ENCODE measurements at regions not wholly inside any gene's neighbourhood (a gene's known extent, or its start where the extent isn't known, plus 50 kb on each side); places are given as distances from the start of the nearest gene placed in this dataset.
"Not testable (repeated sequence)": the region's sequence is repeated elsewhere in the genome, so short reads cannot be mapped to it uniquely, and the experiment has no call there.

DNA sequence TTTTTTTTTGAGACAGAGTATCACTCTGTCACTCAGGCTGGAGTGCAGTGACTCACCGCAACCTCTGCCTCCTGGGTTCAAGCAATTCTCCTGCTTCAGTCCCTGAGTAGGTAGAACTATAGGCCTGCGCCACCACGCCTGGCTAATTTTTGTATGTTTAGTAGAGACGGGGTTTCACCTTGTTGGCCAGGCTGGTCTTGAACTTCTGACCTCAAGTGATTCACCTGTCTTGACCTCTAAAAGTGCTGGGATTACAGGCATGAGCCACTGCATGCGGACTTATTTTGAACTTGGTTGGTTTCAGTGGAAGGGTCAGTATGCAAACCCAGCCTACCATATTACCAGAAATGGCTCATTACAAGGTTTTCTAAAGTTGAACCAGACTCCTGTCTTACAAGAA, 61.6 kb upstream of the GBA3 start:
- H3K27ac ChIP-seq (ENCODE audit: low read depth, low read length, poor library complexity, severe bottlenecking); H3K9ac ChIP-seq (ENCODE audit: low read length); H3K9me2 ChIP-seq (ENCODE audit: low read depth, low read length); H2AFZ ChIP-seq (ENCODE audit: low read length); H3K27me3 ChIP-seq (ENCODE audit: insufficient read depth, low read length); H3K4me1 ChIP-seq (ENCODE audit: insufficient read depth, low read length, severe bottlenecking); H3F3A ChIP-seq (ENCODE audit: insufficient read depth, low read length); H3K79me2 ChIP-seq (ENCODE audit: insufficient read depth, low read length); H3K9me3 ChIP-seq (ENCODE audit: low read length); H3K36me3 ChIP-seq (ENCODE audit: insufficient read depth, low read length); H3K4me2 ChIP-seq (ENCODE audit: low read length); H4K20me1 ChIP-seq (ENCODE audit: insufficient read depth, low read length); H3K4me3 ChIP-seq (ENCODE audit: low read depth, low read length, poor library complexity, severe bottlenecking): not testable (repeated sequence)

DNA sequence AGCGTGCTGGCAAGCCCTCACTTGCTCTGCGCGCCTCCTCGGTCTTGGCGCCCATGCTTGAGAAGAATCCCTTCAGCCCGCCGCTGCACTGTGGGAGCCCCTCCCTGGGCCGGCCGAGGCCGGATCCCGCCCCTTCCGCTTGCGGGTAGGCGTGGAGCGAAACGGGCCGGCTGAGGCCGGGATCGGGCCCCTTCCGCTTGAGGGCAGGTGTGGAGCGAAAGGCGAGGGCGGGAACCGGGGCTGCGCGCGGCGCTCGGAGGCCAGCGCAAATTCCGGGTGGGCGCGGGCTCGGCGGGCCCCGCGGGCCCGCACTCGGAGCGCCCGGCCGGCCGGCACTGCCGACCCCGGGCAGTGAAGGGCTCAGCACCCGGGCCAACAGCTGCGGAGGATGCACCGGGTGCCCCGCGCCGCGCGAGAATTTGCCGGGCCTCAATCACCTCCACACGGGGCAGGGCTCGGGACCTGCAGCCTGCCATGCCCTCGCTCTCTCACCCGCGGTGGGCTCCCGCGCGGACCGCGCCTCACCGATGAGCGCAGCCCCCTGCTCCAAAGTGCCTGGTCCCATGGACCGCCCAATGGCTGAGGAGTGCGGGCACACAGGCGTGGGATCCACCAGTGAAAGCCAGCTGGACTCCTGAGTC, 58.1 kb upstream of the GBA3 start:
- Histone ChIP-seq H3K4me3 (ENCODE audit: low read depth, low read length, poor library complexity, severe bottlenecking) (no peak overlapping the region), H3K9ac (ENCODE audit: low read length) (no peak overlapping the region), H3K27me3 (ENCODE audit: insufficient read depth, low read length) (no peaks in the 10 kb centered on the region), H3K9me2 (ENCODE audit: low read depth, low read length) (no peaks in the 10 kb centered on the region), H3K79me2 (ENCODE audit: insufficient read depth, low read length) (no peaks in the 10 kb centered on the region), H3K27ac (ENCODE audit: low read depth, low read length, poor library complexity, severe bottlenecking) (no peak overlapping the region), H3F3A (ENCODE audit: insufficient read depth, low read length) (no peaks in the 10 kb centered on the region), H3K4me2 (ENCODE audit: low read length) (no peak overlapping the region), H3K9me3 (ENCODE audit: low read length) (no peaks in the 10 kb centered on the region), H3K4me1 (ENCODE audit: insufficient read depth, low read length, severe bottlenecking) (no peaks in the 10 kb centered on the region), H3K36me3 (ENCODE audit: insufficient read depth, low read length) (no peaks in the 10 kb centered on the region), H2AFZ (ENCODE audit: low read length) (no peak overlapping the region), H4K20me1 (ENCODE audit: insufficient read depth, low read length) (no peaks in the 10 kb centered on the region)
- no peak for TF ChIP-seq EZH2 (IDR thresholded peaks at IDR 0.05; ENCODE audit: borderline replicate concordance, low read length)
- TF ChIP-seq, protein P1, sequence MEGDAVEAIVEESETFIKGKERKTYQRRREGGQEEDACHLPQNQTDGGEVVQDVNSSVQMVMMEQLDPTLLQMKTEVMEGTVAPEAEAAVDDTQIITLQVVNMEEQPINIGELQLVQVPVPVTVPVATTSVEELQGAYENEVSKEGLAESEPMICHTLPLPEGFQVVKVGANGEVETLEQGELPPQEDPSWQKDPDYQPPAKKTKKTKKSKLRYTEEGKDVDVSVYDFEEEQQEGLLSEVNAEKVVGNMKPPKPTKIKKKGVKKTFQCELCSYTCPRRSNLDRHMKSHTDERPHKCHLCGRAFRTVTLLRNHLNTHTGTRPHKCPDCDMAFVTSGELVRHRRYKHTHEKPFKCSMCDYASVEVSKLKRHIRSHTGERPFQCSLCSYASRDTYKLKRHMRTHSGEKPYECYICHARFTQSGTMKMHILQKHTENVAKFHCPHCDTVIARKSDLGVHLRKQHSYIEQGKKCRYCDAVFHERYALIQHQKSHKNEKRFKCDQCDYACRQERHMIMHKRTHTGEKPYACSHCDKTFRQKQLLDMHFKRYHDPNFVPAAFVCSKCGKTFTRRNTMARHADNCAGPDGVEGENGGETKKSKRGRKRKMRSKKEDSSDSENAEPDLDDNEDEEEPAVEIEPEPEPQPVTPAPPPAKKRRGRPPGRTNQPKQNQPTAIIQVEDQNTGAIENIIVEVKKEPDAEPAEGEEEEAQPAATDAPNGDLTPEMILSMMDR (IDR thresholded peaks at IDR 0.05; ENCODE audit: low read length): no peak

DNA sequence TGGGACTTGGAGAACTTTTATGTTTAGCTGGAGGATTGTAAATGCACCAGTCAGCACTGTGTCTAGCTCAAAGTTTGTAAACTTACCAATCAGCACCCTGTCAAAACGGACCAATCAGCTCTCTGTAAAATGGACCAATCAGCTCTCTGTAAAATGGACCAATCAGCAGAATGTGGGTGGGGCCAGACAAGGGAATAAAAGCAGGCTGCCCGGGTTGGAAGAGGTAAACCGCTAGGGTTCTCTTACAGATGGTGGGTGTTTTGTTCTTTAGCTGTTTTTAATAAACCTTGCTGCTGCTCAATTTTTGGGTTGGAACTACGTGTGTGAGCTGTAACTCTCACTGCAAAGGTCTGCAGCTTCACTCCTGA, 57.6 kb upstream of the GBA3 start:
- not testable (repeated sequence) for H3F3A ChIP-seq (ENCODE audit: insufficient read depth, low read length); H3K9me2 ChIP-seq (ENCODE audit: low read depth, low read length); H3K27ac ChIP-seq (ENCODE audit: low read depth, low read length, poor library complexity, severe bottlenecking); H3K4me3 ChIP-seq (ENCODE audit: low read depth, low read length, poor library complexity, severe bottlenecking); H3K4me2 ChIP-seq (ENCODE audit: low read length); H3K79me2 ChIP-seq (ENCODE audit: insufficient read depth, low read length); H3K9ac ChIP-seq (ENCODE audit: low read length); H4K20me1 ChIP-seq (ENCODE audit: insufficient read depth, low read length); H3K27me3 ChIP-seq (ENCODE audit: insufficient read depth, low read length); H3K36me3 ChIP-seq (ENCODE audit: insufficient read depth, low read length); H3K4me1 ChIP-seq (ENCODE audit: insufficient read depth, low read length, severe bottlenecking); H2AFZ ChIP-seq (ENCODE audit: low read length); H3K9me3 ChIP-seq (ENCODE audit: low read length)

DNA sequence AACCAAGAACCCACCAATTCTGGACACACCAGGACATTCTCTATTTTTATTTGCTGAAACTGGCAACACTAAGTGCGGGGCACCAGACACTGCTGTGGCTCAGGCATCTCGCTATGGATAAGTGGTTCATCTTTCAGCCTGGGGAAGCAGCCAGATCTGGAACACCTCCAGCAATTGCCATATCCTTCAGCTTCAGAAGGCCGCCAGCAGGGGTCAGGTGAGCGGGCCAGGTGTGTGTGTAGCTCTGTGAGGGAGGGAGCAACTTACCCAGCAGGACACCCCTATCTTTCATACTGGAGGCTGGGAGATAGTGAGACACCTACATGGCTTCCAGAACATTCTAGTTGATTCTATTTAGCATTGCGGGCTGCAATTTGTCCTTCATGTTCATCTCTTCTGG, 57.0 kb upstream of the GBA3 start:
- TF ChIP-seq, protein P1 (IDR thresholded peaks at IDR 0.05; ENCODE audit: low read length): no peak
- no peak for TF ChIP-seq EZH2 (IDR thresholded peaks at IDR 0.05; ENCODE audit: borderline replicate concordance, low read length)
- no peak overlapping the region for H3K4me2 ChIP-seq (ENCODE audit: low read length)
- H3K9me2 ChIP-seq (ENCODE audit: low read depth, low read length): no peaks in the 10 kb centered on the region
- H3K27me3 ChIP-seq (ENCODE audit: insufficient read depth, low read length): no peaks in the 10 kb centered on the region
- no peak overlapping the region for H3K4me3 ChIP-seq (ENCODE audit: low read depth, low read length, poor library complexity, severe bottlenecking)
- H3K9me3 ChIP-seq (ENCODE audit: low read length): no peaks in the 10 kb centered on the region
- no peak overlapping the region for H3K27ac ChIP-seq (ENCODE audit: low read depth, low read length, poor library complexity, severe bottlenecking)
- no peak overlapping the region for H3K9ac ChIP-seq (ENCODE audit: low read length)
- no peak overlapping the region for H2AFZ ChIP-seq (ENCODE audit: low read length)
- H3K79me2 ChIP-seq (ENCODE audit: insufficient read depth, low read length): no peaks in the 10 kb centered on the region
- H3K4me1 ChIP-seq (ENCODE audit: insufficient read depth, low read length, severe bottlenecking): no peaks in the 10 kb centered on the region
- H3K36me3 ChIP-seq (ENCODE audit: insufficient read depth, low read length): no peaks in the 10 kb centered on the region
- no peaks in the 10 kb centered on the region for H3F3A ChIP-seq (ENCODE audit: insufficient read depth, low read length)
- no peaks in the 10 kb centered on the region for H4K20me1 ChIP-seq (ENCODE audit: insufficient read depth, low read length)

Measured in OCI-LY1 (cell line).